ENCODE measurements at regions not wholly inside any gene's neighbourhood (a gene's known extent, or its start where the extent isn't known, plus 50 kb on each side); places are given as distances from the start of the nearest gene placed in this dataset.

- intact Hi-C loops (cut with micrococcal nuclease): no loop called here
- no peaks in the 10 kb centered on the region for H3K4me1 Mint-ChIP-seq (ENCODE audit: low read depth)
- no peaks in the 10 kb centered on the region for H3K27me3 Mint-ChIP-seq
- H3K4me3 Mint-ChIP-seq: no peak overlapping the region
- H3K27ac Mint-ChIP-seq: no peak overlapping the region
- no peaks in the 10 kb centered on the region for H3K36me3 Mint-ChIP-seq (ENCODE audit: low read depth)
- no peaks in the 10 kb centered on the region for H3K9me3 Mint-ChIP-seq
Observed at GRCh38 chr2:235405612-235406361, 88.1 kb upstream of the AGAP1 start.

- no peak overlapping the region for H3K27ac Mint-ChIP-seq
- no peaks in the 10 kb centered on the region for H3K9me3 Mint-ChIP-seq
- no peak overlapping the region for H3K4me3 Mint-ChIP-seq
- H3K4me1 Mint-ChIP-seq (ENCODE audit: low read depth): no peaks in the 10 kb centered on the region
- no peaks in the 10 kb centered on the region for H3K36me3 Mint-ChIP-seq (ENCODE audit: low read depth)
- intact Hi-C loops (cut with micrococcal nuclease): no loop called here
- H3K27me3 Mint-ChIP-seq: no peaks in the 10 kb centered on the region
Observed at GRCh38 chr2:235406430-235406829, 87.4 kb upstream of the AGAP1 start.

- Mint-ChIP-seq H3K27me3 (no peaks in the 10 kb centered on the region), H3K9me3 (no peaks in the 10 kb centered on the region), H3K36me3 (ENCODE audit: low read depth) (no peaks in the 10 kb centered on the region), H3K4me1 (ENCODE audit: low read depth) (no peaks in the 10 kb centered on the region), H3K27ac (no peak overlapping the region), H3K4me3 (no peak overlapping the region)
- intact Hi-C loops (cut with micrococcal nuclease): no loop called here
Observed at GRCh38 chr2:235411905-235412485, 81.8 kb upstream of the AGAP1 start.

- intact Hi-C loops (cut with micrococcal nuclease): no loop called here
- H3K4me1 Mint-ChIP-seq (ENCODE audit: low read depth): no peaks in the 10 kb centered on the region
- no peaks in the 10 kb centered on the region for H3K27me3 Mint-ChIP-seq
- H3K36me3 Mint-ChIP-seq (ENCODE audit: low read depth): no peaks in the 10 kb centered on the region
- H3K4me3 Mint-ChIP-seq: no peak overlapping the region
- H3K27ac Mint-ChIP-seq: no peak overlapping the region
- no peaks in the 10 kb centered on the region for H3K9me3 Mint-ChIP-seq
Observed at GRCh38 chr2:235413064-235413463, 80.8 kb upstream of the AGAP1 start.

GRCh38 chr2:235414422-235414821 lies 79.4 kb upstream of the AGAP1 start:
- H3K4me1 Mint-ChIP-seq (ENCODE audit: low read depth): no peaks in the 10 kb centered on the region
- H3K27ac Mint-ChIP-seq: no peak overlapping the region

GRCh38 chr2:235416858-235417499 lies 76.9 kb upstream of the AGAP1 start:
- no peaks in the 10 kb centered on the region for H3K27me3 Mint-ChIP-seq

More at GRCh38 chr2:235414422-235414821, 79.4 kb upstream of the AGAP1 start:
- Mint-ChIP-seq H3K27me3 (no peaks in the 10 kb centered on the region), H3K36me3 (ENCODE audit: low read depth) (no peaks in the 10 kb centered on the region), H3K4me3 (no peak overlapping the region), H3K9me3 (no peaks in the 10 kb centered on the region)
- intact Hi-C loops (cut with micrococcal nuclease): no loop called here

GRCh38 chr2:235418918-235419317 lies 74.9 kb upstream of the AGAP1 start:
- no peaks in the 10 kb centered on the region for H3K36me3 Mint-ChIP-seq (ENCODE audit: low read depth)
- intact Hi-C loops (cut with micrococcal nuclease): no loop called here
- H3K27me3 Mint-ChIP-seq: no peaks in the 10 kb centered on the region
- H3K9me3 Mint-ChIP-seq: peaks cover 5% of the 10 kb centered on the region
- no peak overlapping the region for H3K4me3 Mint-ChIP-seq
- H3K4me1 Mint-ChIP-seq (ENCODE audit: low read depth): no peaks in the 10 kb centered on the region
- H3K27ac Mint-ChIP-seq: no peak overlapping the region

More at GRCh38 chr2:235416858-235417499, 76.9 kb upstream of the AGAP1 start:
- intact Hi-C loops (cut with micrococcal nuclease): no loop called here
- H3K4me3 Mint-ChIP-seq: no peak overlapping the region
- H3K4me1 Mint-ChIP-seq (ENCODE audit: low read depth): no peaks in the 10 kb centered on the region
- H3K36me3 Mint-ChIP-seq (ENCODE audit: low read depth): no peaks in the 10 kb centered on the region
- no peak overlapping the region for H3K27ac Mint-ChIP-seq
- no peaks in the 10 kb centered on the region for H3K9me3 Mint-ChIP-seq

GRCh38 chr2:235419996-235420395 lies 73.8 kb upstream of the AGAP1 start:
- Mint-ChIP-seq H3K4me1 (ENCODE audit: low read depth) (no peaks in the 10 kb centered on the region), H3K36me3 (ENCODE audit: low read depth) (no peaks in the 10 kb centered on the region), H3K27ac (no peak overlapping the region), H3K4me3 (no peak overlapping the region), H3K9me3 (peaks cover 5% of the 10 kb centered on the region), H3K27me3 (no peaks in the 10 kb centered on the region)
- intact Hi-C loops (cut with micrococcal nuclease): no loop called here

- Mint-ChIP-seq H3K27me3 (no peaks in the 10 kb centered on the region), H3K9me3 (peaks cover 10% of the 10 kb centered on the region), H3K27ac (no peak overlapping the region), H3K4me1 (ENCODE audit: low read depth) (no peaks in the 10 kb centered on the region), H3K36me3 (ENCODE audit: low read depth) (no peaks in the 10 kb centered on the region), H3K4me3 (no peak overlapping the region)
- intact Hi-C loops (cut with micrococcal nuclease): no loop called here
Observed at GRCh38 chr2:235421618-235422017, 72.2 kb upstream of the AGAP1 start.

- intact Hi-C loops (cut with micrococcal nuclease): no loop called here
- no peaks in the 10 kb centered on the region for H3K4me1 Mint-ChIP-seq (ENCODE audit: low read depth)
- no peaks in the 10 kb centered on the region for H3K27me3 Mint-ChIP-seq
Observed at GRCh38 chr2:235430366-235431083, 63.3 kb upstream of the AGAP1 start.

GRCh38 chr2:235432741-235433520 lies 60.9 kb upstream of the AGAP1 start:
- Mint-ChIP-seq H3K36me3 (ENCODE audit: low read depth) (no peaks in the 10 kb centered on the region), H3K4me3 (no peak overlapping the region), H3K27me3 (no peaks in the 10 kb centered on the region), H3K27ac (no peak overlapping the region), H3K9me3 (peaks cover 6% of the 10 kb centered on the region), H3K4me1 (ENCODE audit: low read depth) (no peaks in the 10 kb centered on the region)
- intact Hi-C loops (cut with micrococcal nuclease): no loop called here

More at GRCh38 chr2:235430366-235431083, 63.3 kb upstream of the AGAP1 start:
- no peak overlapping the region for H3K4me3 Mint-ChIP-seq
- no peak overlapping the region for H3K27ac Mint-ChIP-seq
- H3K36me3 Mint-ChIP-seq (ENCODE audit: low read depth): no peaks in the 10 kb centered on the region
- H3K9me3 Mint-ChIP-seq: peaks cover 20% of the 10 kb centered on the region

- Mint-ChIP-seq H3K27ac (no peak overlapping the region), H3K9me3 (peaks cover 2% of the 10 kb centered on the region), H3K4me3 (no peak overlapping the region), H3K27me3 (no peaks in the 10 kb centered on the region), H3K4me1 (ENCODE audit: low read depth) (no peaks in the 10 kb centered on the region), H3K36me3 (ENCODE audit: low read depth) (no peaks in the 10 kb centered on the region)
- intact Hi-C loops (cut with micrococcal nuclease): no loop called here
Observed at GRCh38 chr2:235433860-235434259, 60.0 kb upstream of the AGAP1 start.

- Mint-ChIP-seq H3K36me3 (ENCODE audit: low read depth) (no peaks in the 10 kb centered on the region), H3K27ac (no peak overlapping the region), H3K4me3 (no peak overlapping the region), H3K27me3 (no peaks in the 10 kb centered on the region), H3K4me1 (ENCODE audit: low read depth) (no peaks in the 10 kb centered on the region), H3K9me3 (peaks cover 14% of the 10 kb centered on the region)
- intact Hi-C loops (cut with micrococcal nuclease): no loop called here
Observed at GRCh38 chr2:235439959-235440662, 53.7 kb upstream of the AGAP1 start.
